GM13976 (cell line): ENCODE measurements at regions not wholly inside any gene's neighbourhood (a gene's known extent, or its start where the extent isn't known, plus 50 kb on each side); places are given as distances from the start of the nearest gene placed in this dataset.

ENCODE experiments used
- DNase-seq: peaks from one replicate; pipeline ENCODE4 v3.0.0; 2012; ENCODE audit warnings: low spot score
- CTCF ChIP-seq: IDR thresholded peaks from 2 replicates; pipeline ENCODE4 v1.5.1; 2012; ENCODE audit warnings: borderline replicate concordance, mild to moderate bottlenecking; ENCODE audit not compliant: insufficient read depth; ENCODE audit errors: extremely low read depth, missing control alignments, control extremely low read depth
- in situ Hi-C: fragments of 300-500 bp; cut with MboI; formaldehyde crosslinking; loops from one replicate; pipeline ENCODE4 v1.12.0; 2022; ENCODE audit warnings: low sequenced_read_pairs, mixed read lengths, inconsistent platforms; ENCODE audit not compliant: unreplicated experiment

- in situ Hi-C loops, result no loop called here
- TF ChIP-seq CTCF, result no peak
- no peak for DNase-seq
These were observed 1232.0 kb downstream of the KCNT2 start for GRCh38 chr1:195376190-195376589.

DNA sequence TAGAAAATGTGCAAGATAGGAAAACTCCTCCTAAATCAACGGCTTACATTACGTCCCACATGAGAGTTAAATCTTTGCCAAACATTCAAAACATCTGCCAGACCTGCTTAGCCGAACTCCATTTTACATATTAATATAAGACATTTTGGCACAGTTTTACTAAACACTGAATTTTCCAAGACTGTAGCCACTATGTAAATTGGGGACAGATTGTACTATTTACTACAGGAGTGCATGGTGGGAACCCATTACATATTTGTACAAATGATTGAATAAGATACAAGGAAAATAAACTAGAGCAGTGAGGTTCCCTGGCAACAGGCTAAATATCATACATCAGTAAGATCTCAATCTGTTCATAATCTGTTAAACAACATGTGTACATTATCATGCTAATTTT is 1234.4 kb downstream of the KCNT2 start:
- no peak for TF ChIP-seq CTCF
- no peak for DNase-seq
- in situ Hi-C loops, result no loop called here

- in situ Hi-C loops, result no loop called here
- TF ChIP-seq CTCF, result no peak
- DNase-seq, result no peak
These were observed 1263.1 kb downstream of the KCNT2 start for GRCh38 chr1:195345149-195345548.

- no peak for DNase-seq
- TF ChIP-seq CTCF, result no peak
- in situ Hi-C loops, result no loop called here
These were observed 1270.6 kb downstream of the KCNT2 start for GRCh38 chr1:195337646-195338045.

- in situ Hi-C loops, result no loop called here
- TF ChIP-seq CTCF, result no peak
- no peak for DNase-seq
These were observed 1271.4 kb downstream of the KCNT2 start for GRCh38 chr1:195336812-195337211.

DNA sequence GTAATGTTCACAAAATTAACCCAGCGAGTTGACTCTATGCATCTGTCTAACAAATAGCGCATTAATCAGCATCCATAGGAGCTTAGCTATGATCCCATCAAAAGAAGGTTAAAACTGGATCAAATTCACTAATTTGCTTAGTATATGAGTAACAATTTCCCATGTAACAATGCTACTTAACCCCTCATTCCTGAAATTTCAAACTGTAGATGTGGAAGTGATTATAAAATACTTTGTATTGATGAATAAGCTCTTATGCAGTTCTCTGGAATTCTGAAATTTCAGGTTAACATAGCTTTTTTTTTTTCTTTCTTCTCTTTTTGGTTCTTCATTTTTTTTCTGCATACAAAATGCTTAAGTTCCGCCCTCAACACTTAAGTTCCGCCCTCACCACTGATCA is 1272.7 kb downstream of the KCNT2 start:
- no peak for TF ChIP-seq CTCF
- DNase-seq, result no peak
- in situ Hi-C loops, result no loop called here

GRCh38 chr1:195332102-195332501 is 1276.1 kb downstream of the KCNT2 start:
- DNase-seq, result no peak
- no peak for TF ChIP-seq CTCF
- in situ Hi-C loops, result no loop called here
